ENCODE measurements at regions not wholly inside any gene's neighbourhood (a gene's known extent, or its start where the extent isn't known, plus 50 kb on each side); places are given as distances from the start of the nearest gene placed in this dataset.

DNA sequence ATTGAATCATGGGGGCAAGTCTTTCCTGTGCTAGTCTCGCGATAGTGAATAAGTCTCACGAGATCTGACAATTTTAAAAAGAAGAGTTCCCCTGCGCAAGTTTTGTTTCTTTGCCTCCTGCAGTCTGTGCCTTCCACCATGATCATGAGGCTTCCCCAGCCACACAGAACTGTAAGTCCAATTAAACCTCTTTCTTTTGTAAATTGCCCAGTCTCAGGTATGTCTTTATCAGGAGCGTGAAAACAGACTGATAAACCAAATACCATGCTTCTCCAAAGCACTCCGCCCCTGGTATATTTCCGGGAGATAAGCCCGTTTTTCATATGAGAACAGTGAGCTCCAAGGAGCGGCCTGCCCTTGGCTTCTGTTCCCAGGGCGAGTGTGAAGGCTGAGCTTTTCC lies 118.9 kb downstream of the EVX1 start:
- Histone ChIP-seq H2BK120ac (replicated peaks; ENCODE audit: low read depth, low read length) (no peak overlapping the region), H3K56ac (replicated peaks; ENCODE audit: insufficient read length, low read depth, low read length) (no peak overlapping the region), H3K79me2 (ENCODE audit: control insufficient read depth in 1 of 2, insufficient read depth in 2 of 2, low read length in 2 of 2) (no peaks in the 10 kb centered on the region), H2BK5ac (ENCODE audit: low read depth, low read length) (no peak overlapping the region), H3K23ac (ENCODE audit: insufficient read length) (no peak overlapping the region), H2BK12ac (ENCODE audit: low read depth, low read length) (no peak overlapping the region), H2AFZ (ENCODE audit: low read length) (0 out of 2 replicates have a peak overlapping the region, but pooled peaks have one; percentile 28), H4K5ac (ENCODE audit: insufficient read length, low read depth, low read length) (no peak overlapping the region), H3K4me3 (ENCODE audit: extremely low read depth in 1 of 4, insufficient read depth in 2 of 4, low read depth in 3 of 4, low read length in 4 of 4) (no peak overlapping the region), H3K9me3 (ENCODE audit: insufficient read depth in 2 of 2, low read depth in 1 of 2, low read length in 1 of 2) (no peaks in the 10 kb centered on the region), H3K27me3 (replicated peaks in 1 of 4; ENCODE audit: control insufficient read depth in 3 of 4, extremely low read depth in 1 of 4, insufficient read depth in 3 of 4, low read length in 3 of 4) (no peaks in the 10 kb centered on the region), H3K4me2 (ENCODE audit: insufficient read depth in 1 of 2, low read depth in 2 of 2, low read length in 2 of 2) (no peak overlapping the region), H3K9ac (replicated peaks in 1 of 4; ENCODE audit: extremely low read depth in 1 of 4, low read depth in 3 of 4, low read length in 3 of 4) (no peak overlapping the region), H4K20me1 (replicated peaks in 1 of 2; ENCODE audit: control insufficient read depth in 1 of 2, insufficient read depth in 2 of 2, low read length in 2 of 2) (no peaks in the 10 kb centered on the region), H2BK15ac (ENCODE audit: low read length) (no peak overlapping the region), H3K79me1 (ENCODE audit: low read depth, low read length) (no peaks in the 10 kb centered on the region), H3K23me2 (ENCODE audit: low read depth, low read length) (no peaks in the 10 kb centered on the region), H4K91ac (replicated peaks; ENCODE audit: insufficient read length, low read length) (no peak overlapping the region), H3K4ac (replicated peaks; ENCODE audit: insufficient read length, low read depth, low read length) (no peak overlapping the region), H3K27ac (ENCODE audit: low read depth, low read length) (no peak overlapping the region), H3K36me3 (ENCODE audit: control insufficient read depth in 2 of 4, insufficient read depth in 4 of 4, low read length in 3 of 4) (no peaks in the 10 kb centered on the region), H2BK20ac (ENCODE audit: low read length) (no peak overlapping the region), H3K18ac (ENCODE audit: extremely low read depth, low read length) (no peak overlapping the region), H2AK5ac (ENCODE audit: low read depth, low read length) (no peak overlapping the region), H4K8ac (ENCODE audit: extremely low read depth, insufficient read depth, low read length) (no peak overlapping the region), H3K14ac (ENCODE audit: insufficient read length) (no peak overlapping the region), H3K4me1 (replicated peaks in 1 of 4; ENCODE audit: control insufficient read depth in 3 of 4, insufficient read depth in 4 of 4, low read length in 3 of 4) (no peaks in the 10 kb centered on the region)
- 83% methylated on average over 10 of the region's 10 CpGs; no CpG with 5 or more reads in 1 of the 2 experiments for WGBS, 2 experiments (ENCODE audit: extremely low coverage in 1 of 2, insufficient coverage in 1 of 2, insufficient read length in 1 of 2, insufficient replicate concordance in 2 of 2, low coverage in 1 of 2, low lambda C conversion rate in 2 of 2, missing lambda C conversion rate in 1 of 2)
- FAIRE-seq (no peak), DNase-seq (ENCODE audit: low read depth in 1 of 2, low spot score in 2 of 2) (no peak)
- ChIA-PET CTCF (ENCODE audit: partially characterized antibody) (interaction anchor here (0.7 to 1.6 kb wide), 6 partner anchors 8 to 167 kb away, joined by 3 to 4 read pairs (median 3); no protein-coding TSS in a partner anchor), POLR2A (ENCODE audit: partially characterized antibody) (no interaction called here)
- TF ChIP-seq SIRT6 (IDR thresholded peaks at IDR 0.05; ENCODE audit: low read length) (no peak), TEAD4 (IDR thresholded peaks at IDR 0.05; ENCODE audit: low read depth, low read length) (no peak), CEBPB (IDR thresholded peaks at IDR 0.05; ENCODE audit: low read depth, low read length) (no peak), YY1 (IDR thresholded peaks at IDR 0.05; ENCODE audit: low read depth, low read length) (no peak), CBX8 (IDR thresholded peaks at IDR 0.05; ENCODE audit: borderline replicate concordance, low read depth, low read length) (no peak), TCF12 (IDR thresholded peaks at IDR 0.05; ENCODE audit: low read depth, low read length) (no peak)
